Ascending aorta (tissue), 2 donors: ENCODE measurements at regions not wholly inside any gene's neighbourhood (a gene's known extent, or its start where the extent isn't known, plus 50 kb on each side); places are given as distances from the start of the nearest gene placed in this dataset.

Source experiments
- DNase-seq, 2 donors: peaks; one replicate each; pipeline ENCODE4 v3.0.0-alpha.2; 2019; ENCODE audit warnings: low spot score in 2 of 2
- H3K27ac ChIP-seq, 2 donors: fragments of 200-600 bp; sonication (generic); one replicate each; pipeline ENCODE4 v1.5.1; 2016 to 2017; ENCODE audit warnings: mild to moderate bottlenecking in 1 of 2
- H3K27me3 ChIP-seq: fragments of 200-600 bp; sonication (generic); one replicate; pipeline ENCODE4 v1.5.1; 2017
- H3K36me3 ChIP-seq, 2 donors: fragments of 200-600 bp; sonication (generic); one replicate each; pipeline ENCODE4 v1.5.1; 2016
- H3K4me1 ChIP-seq, 2 donors: fragments of 200-600 bp; sonication (generic); one replicate each; pipeline ENCODE4 v1.5.1; 2016 to 2017; ENCODE audit warnings: mild to moderate bottlenecking in 1 of 2
- H3K4me3 ChIP-seq, 2 donors: fragments of 200-600 bp; sonication (generic); one replicate each; pipeline ENCODE4 v1.5.1; 2016 to 2017; ENCODE audit warnings: mild to moderate bottlenecking in 1 of 2
- H3K9me3 ChIP-seq, 2 donors: fragments of 200-600 bp; sonication (generic); one replicate each; pipeline ENCODE4 v1.5.1; 2016
- intact Hi-C: fragments of 100-400 bp; cut with DNase I; formaldehyde crosslinking; loops from one replicate; pipeline ENCODE4 v1.15.1; 2023
- TF ChIP-seq, protein P1 (sequence below), 3 experiments: fragments of 200-600 bp in 2 of 3; fragments of 450-650 bp in 1 of 3; sonication (generic) in 2 of 3; IDR thresholded peaks; one replicate each; pipeline ENCODE4 v1.5.1; 2016 to 2019; ENCODE audit warnings: antibody characterized with exemption in 3 of 3, mild to moderate bottlenecking in 1 of 3, moderate library complexity in 1 of 3

DNA sequence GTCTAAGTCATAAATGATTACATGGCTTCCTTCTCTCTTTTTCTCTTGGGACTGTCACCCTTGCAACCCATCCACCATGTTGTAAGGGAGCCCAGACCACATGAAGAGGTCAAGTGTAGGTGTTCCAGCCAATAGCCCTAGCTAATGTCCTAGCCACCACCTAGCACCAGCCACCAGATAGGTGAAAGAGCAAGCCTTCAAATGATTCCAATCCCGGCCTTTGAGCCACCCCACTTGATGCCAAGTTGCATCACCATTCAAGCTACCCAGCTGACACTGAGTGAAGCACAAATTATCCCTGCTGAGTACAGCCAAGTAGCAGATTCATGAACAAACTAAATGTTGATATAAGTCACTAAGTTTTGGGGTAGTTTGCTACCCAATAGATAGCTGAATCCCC is 274.3 kb downstream of the BCOR start:
- Histone ChIP-seq H3K27ac (no peak overlapping the region), H3K9me3 (peaks cover 0 to 5% of the 10 kb centered on the region in 2 donors), H3K4me1 (peaks cover 0 to under 1% of the 10 kb centered on the region in 2 donors), H3K4me3 (no peak overlapping the region), H3K36me3 (no peaks in the 10 kb centered on the region), H3K27me3 (no peaks in the 10 kb centered on the region)
- intact Hi-C loops: loop anchor here (5.0 kb wide), 1 partner anchor 84 kb away; no protein-coding TSS in a partner anchor
- DNase-seq: no peak
- TF ChIP-seq, protein P1, sequence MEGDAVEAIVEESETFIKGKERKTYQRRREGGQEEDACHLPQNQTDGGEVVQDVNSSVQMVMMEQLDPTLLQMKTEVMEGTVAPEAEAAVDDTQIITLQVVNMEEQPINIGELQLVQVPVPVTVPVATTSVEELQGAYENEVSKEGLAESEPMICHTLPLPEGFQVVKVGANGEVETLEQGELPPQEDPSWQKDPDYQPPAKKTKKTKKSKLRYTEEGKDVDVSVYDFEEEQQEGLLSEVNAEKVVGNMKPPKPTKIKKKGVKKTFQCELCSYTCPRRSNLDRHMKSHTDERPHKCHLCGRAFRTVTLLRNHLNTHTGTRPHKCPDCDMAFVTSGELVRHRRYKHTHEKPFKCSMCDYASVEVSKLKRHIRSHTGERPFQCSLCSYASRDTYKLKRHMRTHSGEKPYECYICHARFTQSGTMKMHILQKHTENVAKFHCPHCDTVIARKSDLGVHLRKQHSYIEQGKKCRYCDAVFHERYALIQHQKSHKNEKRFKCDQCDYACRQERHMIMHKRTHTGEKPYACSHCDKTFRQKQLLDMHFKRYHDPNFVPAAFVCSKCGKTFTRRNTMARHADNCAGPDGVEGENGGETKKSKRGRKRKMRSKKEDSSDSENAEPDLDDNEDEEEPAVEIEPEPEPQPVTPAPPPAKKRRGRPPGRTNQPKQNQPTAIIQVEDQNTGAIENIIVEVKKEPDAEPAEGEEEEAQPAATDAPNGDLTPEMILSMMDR (IDR thresholded peaks at IDR 0.05): no peak

DNA sequence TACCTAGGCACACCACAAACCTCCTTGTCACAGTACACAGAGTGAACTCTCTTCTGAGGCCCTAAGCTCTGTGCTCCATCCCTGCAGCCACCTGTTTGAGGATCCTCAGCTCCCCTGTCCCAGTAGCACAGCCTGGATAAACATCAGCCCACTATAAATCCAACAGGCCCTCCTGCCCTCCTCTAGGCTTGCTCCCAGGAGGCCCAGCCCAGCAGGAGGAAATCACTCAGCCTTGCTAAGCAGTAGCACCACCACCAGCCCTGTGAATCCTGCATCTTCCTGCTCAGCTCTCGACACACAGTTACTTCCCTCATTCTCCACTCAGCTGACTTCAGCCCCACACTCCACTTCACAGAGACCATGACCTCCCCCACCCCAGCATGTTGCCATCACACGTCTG is 273.9 kb downstream of the BCOR start:
- H3K36me3 ChIP-seq: no peaks in the 10 kb centered on the region
- intact Hi-C loops: loop anchor here (5.0 kb wide), 1 partner anchor 83 kb away; no protein-coding TSS in a partner anchor
- TF ChIP-seq, protein P1 (IDR thresholded peaks at IDR 0.05): no peak
- H3K27ac ChIP-seq: no peak overlapping the region
- H3K27me3 ChIP-seq: no peaks in the 10 kb centered on the region
- no peaks in the 10 kb centered on the region for H3K4me1 ChIP-seq
- peaks cover 0 to 5% of the 10 kb centered on the region in 2 donors for H3K9me3 ChIP-seq
- no peak overlapping the region for H3K4me3 ChIP-seq
- DNase-seq: no peak

DNA sequence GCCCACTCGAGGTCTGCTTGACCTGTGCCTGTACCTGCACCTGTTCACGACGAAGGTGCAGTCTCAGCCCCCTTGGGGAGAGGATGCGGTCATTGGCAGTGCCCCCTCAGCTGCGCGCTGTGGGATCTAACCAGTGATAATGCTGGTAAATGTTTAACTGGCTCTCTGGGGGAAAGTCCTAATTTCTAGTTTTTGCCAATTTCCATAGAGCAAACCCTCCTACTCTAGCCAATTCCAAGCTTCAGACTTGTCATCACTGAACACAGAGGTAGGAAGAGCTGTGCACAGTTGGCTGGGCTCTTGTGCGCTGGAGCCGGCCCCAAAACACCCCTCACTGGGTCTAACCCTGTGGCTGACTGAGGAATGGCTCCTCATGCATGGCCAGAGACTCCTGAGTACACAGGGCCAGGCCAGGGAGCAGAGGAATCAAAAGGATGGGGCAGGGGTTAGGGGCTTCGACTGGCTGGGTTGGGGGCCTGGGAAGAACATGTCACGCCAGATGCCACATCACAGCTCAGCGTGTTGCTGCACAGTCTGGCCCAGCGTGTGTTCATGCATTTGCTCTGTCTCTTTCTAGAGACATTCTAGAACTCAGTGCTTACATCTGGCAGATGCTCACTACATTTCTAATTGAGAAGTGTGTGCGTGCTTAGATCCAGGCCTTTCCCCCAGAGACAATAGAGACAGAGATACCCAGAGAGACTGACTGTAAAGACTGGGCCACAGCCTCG is 270.8 kb downstream of the BCOR start:
- TF ChIP-seq, protein P1 (IDR thresholded peaks at IDR 0.05): no peak
- intact Hi-C loops: no loop called here

DNA sequence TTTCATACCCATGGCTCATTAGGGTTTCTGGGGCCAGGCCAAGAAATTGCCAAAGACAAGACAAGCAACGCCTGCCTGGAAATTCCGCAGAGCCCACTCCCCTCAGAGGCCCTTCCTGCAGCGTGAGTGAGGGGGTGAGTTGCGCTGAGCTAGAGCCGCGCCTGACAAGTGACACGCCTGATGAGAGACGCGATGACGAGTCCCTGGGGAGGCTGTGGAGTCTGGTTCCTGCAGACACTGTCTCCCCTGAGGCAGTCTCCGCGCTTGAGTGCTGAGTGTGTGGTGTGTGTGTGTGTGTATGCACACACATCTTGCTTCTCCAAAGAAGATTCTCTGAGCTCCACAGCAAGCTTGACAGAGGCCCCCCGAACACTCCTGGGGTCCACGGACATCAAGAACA is 269.8 kb downstream of the BCOR start:
- TF ChIP-seq, protein P1 (IDR thresholded peaks at IDR 0.05): no peak
- Histone ChIP-seq H3K4me1 (no peaks in the 10 kb centered on the region), H3K4me3 (no peak overlapping the region), H3K27me3 (no peaks in the 10 kb centered on the region), H3K36me3 (no peaks in the 10 kb centered on the region), H3K27ac (no peak overlapping the region), H3K9me3 (peaks cover 0 to 5% of the 10 kb centered on the region in 2 donors)
- intact Hi-C loops: no loop called here
- no peak for DNase-seq

More for the DNA sequence above, 270.8 kb downstream of the BCOR start:
- H3K9me3 ChIP-seq: peaks cover 0 to 5% of the 10 kb centered on the region in 2 donors
- H3K4me1 ChIP-seq: no peaks in the 10 kb centered on the region
- H3K27ac ChIP-seq: no peak overlapping the region
- DNase-seq: no peak
- no peak overlapping the region for H3K4me3 ChIP-seq
- H3K27me3 ChIP-seq: no peaks in the 10 kb centered on the region
- no peaks in the 10 kb centered on the region for H3K36me3 ChIP-seq

DNA sequence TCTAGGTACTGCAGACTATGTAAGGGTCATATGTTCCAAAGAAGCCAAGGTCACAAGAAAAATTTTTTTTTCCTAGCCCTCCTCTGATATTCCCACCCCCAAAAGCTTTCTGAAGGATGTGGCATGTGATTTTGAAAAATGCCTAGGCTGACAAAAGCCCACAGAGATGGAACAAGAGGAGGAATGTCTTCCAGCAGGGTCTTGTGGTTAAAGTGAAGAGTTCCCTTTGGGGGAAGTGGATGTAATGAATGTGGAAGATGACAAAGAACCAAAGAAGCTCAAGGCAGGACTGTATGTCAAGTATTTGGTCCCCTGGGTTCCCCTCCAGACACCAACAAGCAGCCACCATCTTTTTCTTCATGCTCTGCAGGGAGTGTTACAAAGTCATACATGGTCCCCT is 268.8 kb downstream of the BCOR start:
- no peak for DNase-seq
- TF ChIP-seq, protein P1 (IDR thresholded peaks at IDR 0.05): no peak
- Histone ChIP-seq H3K4me1 (no peaks in the 10 kb centered on the region), H3K36me3 (no peaks in the 10 kb centered on the region), H3K4me3 (no peak overlapping the region), H3K27me3 (no peaks in the 10 kb centered on the region), H3K9me3 (no peaks in the 10 kb centered on the region), H3K27ac (no peak overlapping the region)
- intact Hi-C loops: no loop called here
